ENCODE measurements at regions not wholly inside any gene's neighbourhood (a gene's known extent, or its start where the extent isn't known, plus 50 kb on each side); places are given as distances from the start of the nearest gene placed in this dataset.

DNA sequence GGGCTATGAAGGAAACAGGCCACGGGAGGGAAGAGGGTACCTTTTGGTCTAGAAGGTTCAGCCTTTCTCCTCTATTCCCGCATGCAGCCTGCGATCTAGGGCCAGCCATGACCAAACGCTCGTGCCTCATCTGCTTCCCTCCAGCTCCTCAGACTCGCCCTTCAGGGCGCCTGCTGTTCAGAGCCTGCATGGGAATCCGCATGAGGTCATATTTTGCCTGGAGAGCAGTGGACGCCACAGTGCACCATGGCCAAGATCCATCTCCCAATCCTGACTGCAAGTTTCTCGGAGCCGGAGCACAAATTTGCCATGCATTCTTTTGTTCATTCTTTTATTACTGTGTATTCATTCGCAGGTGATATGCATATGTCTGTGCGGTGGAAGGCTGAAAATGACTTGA lies 608.1 kb downstream of the QKI start:
- H3T11ph ChIP-seq (ENCODE audit: low read length): no peak overlapping the region
- Mint-ChIP-seq H3K4me1 (peaks cover 3 to 11% of the 10 kb centered on the region in 2 experiments; a peak in 3 of 4 replicates), H3K9me3 (no peaks in the 10 kb centered on the region; a peak in 1 of 5 replicates), H3K27ac (no peak overlapping the region), H3K27me3 (ENCODE audit: low read depth) (peaks cover 3% of the 10 kb centered on the region; the same call in 1 of the 2 replicates), H3K4me3 (no peak overlapping the region), H3K36me3 (ENCODE audit: insufficient read depth in 1 of 3, low read depth in 3 of 3) (no peaks in the 10 kb centered on the region)
- no peak overlapping the region for H3K14ac ChIP-seq (ENCODE audit: insufficient read depth, low read length)
- no peak overlapping the region for H2BK12ac ChIP-seq (ENCODE audit: insufficient read length, low read depth, low read length)
- TF ChIP-seq, protein P1, sequence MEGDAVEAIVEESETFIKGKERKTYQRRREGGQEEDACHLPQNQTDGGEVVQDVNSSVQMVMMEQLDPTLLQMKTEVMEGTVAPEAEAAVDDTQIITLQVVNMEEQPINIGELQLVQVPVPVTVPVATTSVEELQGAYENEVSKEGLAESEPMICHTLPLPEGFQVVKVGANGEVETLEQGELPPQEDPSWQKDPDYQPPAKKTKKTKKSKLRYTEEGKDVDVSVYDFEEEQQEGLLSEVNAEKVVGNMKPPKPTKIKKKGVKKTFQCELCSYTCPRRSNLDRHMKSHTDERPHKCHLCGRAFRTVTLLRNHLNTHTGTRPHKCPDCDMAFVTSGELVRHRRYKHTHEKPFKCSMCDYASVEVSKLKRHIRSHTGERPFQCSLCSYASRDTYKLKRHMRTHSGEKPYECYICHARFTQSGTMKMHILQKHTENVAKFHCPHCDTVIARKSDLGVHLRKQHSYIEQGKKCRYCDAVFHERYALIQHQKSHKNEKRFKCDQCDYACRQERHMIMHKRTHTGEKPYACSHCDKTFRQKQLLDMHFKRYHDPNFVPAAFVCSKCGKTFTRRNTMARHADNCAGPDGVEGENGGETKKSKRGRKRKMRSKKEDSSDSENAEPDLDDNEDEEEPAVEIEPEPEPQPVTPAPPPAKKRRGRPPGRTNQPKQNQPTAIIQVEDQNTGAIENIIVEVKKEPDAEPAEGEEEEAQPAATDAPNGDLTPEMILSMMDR (conservative IDR thresholded peaks at IDR 0.05): no peak
- no peaks in the 10 kb centered on the region for H3K27me3 ChIP-seq (ENCODE audit: insufficient read depth, low read length)
- no peaks in the 10 kb centered on the region for H3K4me1 ChIP-seq (ENCODE audit: insufficient read depth, low read length)
- no peak overlapping the region for H3K4me2 ChIP-seq (ENCODE audit: insufficient read depth, insufficient read length, low read length)
- H3K79me1 ChIP-seq (ENCODE audit: insufficient read depth, low read depth, low read length, poor library complexity, severe bottlenecking): no peaks in the 10 kb centered on the region
- no peak overlapping the region for H3K23ac ChIP-seq (ENCODE audit: insufficient read length, low read depth, low read length)
- H2AFZ ChIP-seq (ENCODE audit: low read length): no peak overlapping the region
- no peak overlapping the region for H4K8ac ChIP-seq (replicated peaks; ENCODE audit: insufficient read length, low read depth, low read length)
- H3K23me2 ChIP-seq (ENCODE audit: insufficient read length, low read depth, low read length, poor library complexity, severe bottlenecking): no peaks in the 10 kb centered on the region
- WGBS (ENCODE audit: extremely low coverage, insufficient read length, low lambda C conversion rate): no CpG with 5 or more reads among the region's 13 CpGs
- H2AK5ac ChIP-seq (ENCODE audit: insufficient read length, low read length): no peak overlapping the region
- no peak overlapping the region for H2BK120ac ChIP-seq (ENCODE audit: low read depth, low read length, poor library complexity, severe bottlenecking)
- no peak overlapping the region for H3K9ac ChIP-seq (ENCODE audit: extremely low read depth, insufficient read length, low read length)
- H4K5ac ChIP-seq (ENCODE audit: insufficient read length, low read depth, low read length): no peak overlapping the region
- no peaks in the 10 kb centered on the region for H3K79me2 ChIP-seq (ENCODE audit: insufficient read depth, low read length)
- H4K20me1 ChIP-seq (ENCODE audit: control insufficient read depth, insufficient read depth, insufficient read length): peaks cover 2% of the 10 kb centered on the region
- H2BK20ac ChIP-seq (ENCODE audit: low read depth, low read length, poor library complexity, severe bottlenecking): no peak overlapping the region
- no peak overlapping the region for H4K91ac ChIP-seq (ENCODE audit: insufficient read length, low read depth, low read length)
- H3K18ac ChIP-seq (ENCODE audit: insufficient read length, low read depth, low read length): no peak overlapping the region
- H2BK15ac ChIP-seq (ENCODE audit: low read depth, low read length): no peak overlapping the region
- DNase-seq: no peak
- no peak overlapping the region for H2BK5ac ChIP-seq (ENCODE audit: insufficient read length, low read length)
- no peak overlapping the region for H3K4ac ChIP-seq (ENCODE audit: low read depth, low read length)
- H3K56ac ChIP-seq (ENCODE audit: insufficient read length, low read depth, low read length): no peak overlapping the region
- H3K9me3 ChIP-seq (ENCODE audit: control insufficient read depth, low read depth, low read length): no peaks in the 10 kb centered on the region
- no peak overlapping the region for H3K27ac ChIP-seq (ENCODE audit: insufficient read length, low read depth, low read length)

All from H9 (cell line).